EL (cell line): ENCODE measurements at regions not wholly inside any gene's neighbourhood (a gene's known extent, or its start where the extent isn't known, plus 50 kb on each side); places are given as distances from the start of the nearest gene placed in this dataset.

Experiments used
- DNase-seq: peaks from one replicate; pipeline ENCODE4 v3.0.0-alpha.2; 2016

DNA sequence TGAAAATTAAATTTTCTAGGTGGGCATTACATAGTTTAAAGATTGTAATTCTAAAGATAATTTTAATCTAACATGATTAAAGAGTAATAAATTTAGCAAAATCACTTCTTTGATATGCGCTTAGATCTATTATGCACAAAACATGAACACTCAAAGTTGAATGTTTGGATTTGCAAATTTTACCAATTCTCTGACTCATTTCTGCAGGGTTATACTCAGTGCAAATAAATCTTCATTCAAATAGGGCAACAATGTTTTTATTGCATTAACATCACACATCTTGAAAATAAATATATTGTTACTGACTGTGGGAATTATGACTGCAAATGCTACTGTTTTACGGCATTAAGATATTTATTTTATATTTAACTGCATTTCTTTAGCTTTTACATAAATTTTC, 110.7 kb downstream of the OGFRL1 start:
- DNase-seq = no peak

DNA sequence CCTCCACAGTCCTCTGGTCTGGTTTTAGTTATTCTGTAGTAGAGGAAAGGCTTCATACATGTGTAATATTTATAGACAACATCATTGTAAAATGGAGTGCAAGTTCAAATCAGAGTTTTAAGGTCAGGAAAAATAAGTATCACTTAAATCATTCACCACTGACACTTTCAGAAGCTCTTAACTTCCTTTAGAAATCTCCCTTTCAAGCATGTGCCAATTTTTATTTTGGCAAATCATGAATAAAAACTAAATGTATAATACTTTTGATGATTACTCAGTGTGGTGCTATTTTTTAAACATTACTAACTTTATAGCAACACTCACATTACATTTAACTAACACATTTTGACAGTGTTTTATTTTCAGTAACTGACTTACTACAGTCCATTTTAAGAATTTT, 112.2 kb downstream of the OGFRL1 start:
- peak; percentile 44 for DNase-seq

- DNase-seq = peak; percentile 47
These were observed 113.5 kb downstream of the OGFRL1 start for GRCh38 chr6:71402096-71402495.

GRCh38 chr6:71403422-71404134, 115.0 kb downstream of the OGFRL1 start:
- no peak for DNase-seq

GRCh38 chr6:71404145-71404966, 115.7 kb downstream of the OGFRL1 start:
- DNase-seq = peak; percentile 93

DNA sequence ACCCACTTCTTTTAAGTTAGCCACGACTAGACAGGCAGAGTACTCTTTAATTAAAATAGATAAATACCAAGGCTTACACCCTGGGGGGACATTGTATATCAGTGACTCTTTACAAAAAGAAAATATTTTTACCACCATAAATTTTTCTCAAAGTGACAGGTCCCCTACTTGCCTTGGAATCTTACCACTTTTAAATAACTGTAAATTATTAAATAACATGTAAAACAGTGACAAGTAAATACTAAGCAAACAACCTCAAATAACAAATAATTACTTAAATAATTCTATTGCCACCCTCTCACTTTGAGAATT, 116.3 kb downstream of the OGFRL1 start:
- no peak for DNase-seq

GRCh38 chr6:71405416-71405815, 116.8 kb downstream of the OGFRL1 start:
- DNase-seq = no peak

- DNase-seq = peak; percentile 36
These were observed 118.6 kb downstream of the OGFRL1 start for GRCh38 chr6:71406865-71407860.

DNA sequence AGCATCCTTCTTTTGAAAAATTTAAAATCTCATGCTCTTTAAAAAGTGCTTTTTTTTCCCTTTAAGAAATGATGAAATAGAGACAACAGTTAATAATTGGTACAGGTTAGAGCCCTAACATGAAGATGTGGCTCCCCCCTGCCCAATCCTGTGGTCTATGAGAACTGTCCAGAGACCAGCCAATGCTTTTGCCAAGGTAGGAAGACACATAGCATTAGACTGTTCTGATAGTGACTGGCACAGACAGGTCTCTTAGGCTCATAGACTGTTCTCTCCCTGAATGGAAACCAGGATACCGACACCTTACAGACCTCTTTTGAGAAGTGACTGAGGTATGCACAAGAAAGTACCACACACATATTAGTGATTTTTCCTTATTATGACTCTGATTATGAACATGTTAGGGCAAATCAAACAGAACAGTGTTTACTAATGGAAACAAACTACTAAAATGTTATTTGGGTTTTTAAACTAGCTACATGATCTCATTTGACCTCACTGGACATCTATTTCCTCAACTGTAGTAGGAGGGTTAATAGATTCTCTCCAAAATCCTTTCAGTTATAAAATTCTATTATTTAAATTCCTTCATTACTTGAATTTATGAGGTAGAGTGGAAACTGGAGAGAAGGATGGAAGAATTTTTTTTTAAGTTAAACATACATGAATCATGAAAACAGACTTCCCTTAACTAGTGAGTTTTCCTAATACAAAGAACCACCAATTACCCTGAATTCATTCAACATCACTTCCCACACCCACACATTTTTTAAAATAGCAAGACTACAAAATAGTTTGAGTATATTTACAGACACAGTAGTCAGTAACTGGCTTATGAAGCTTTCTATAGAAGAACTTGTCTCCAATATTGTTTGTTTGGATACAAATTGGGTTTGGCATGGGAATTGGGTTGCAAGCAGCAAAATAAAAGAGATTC, 120.4 kb downstream of the OGFRL1 start:
- DNase-seq = no peak

- DNase-seq = no peak
These were observed 121.6 kb downstream of the OGFRL1 start for GRCh38 chr6:71410164-71410566.

- DNase-seq = no peak
These were observed 122.1 kb downstream of the OGFRL1 start for GRCh38 chr6:71410681-71411080.

DNA sequence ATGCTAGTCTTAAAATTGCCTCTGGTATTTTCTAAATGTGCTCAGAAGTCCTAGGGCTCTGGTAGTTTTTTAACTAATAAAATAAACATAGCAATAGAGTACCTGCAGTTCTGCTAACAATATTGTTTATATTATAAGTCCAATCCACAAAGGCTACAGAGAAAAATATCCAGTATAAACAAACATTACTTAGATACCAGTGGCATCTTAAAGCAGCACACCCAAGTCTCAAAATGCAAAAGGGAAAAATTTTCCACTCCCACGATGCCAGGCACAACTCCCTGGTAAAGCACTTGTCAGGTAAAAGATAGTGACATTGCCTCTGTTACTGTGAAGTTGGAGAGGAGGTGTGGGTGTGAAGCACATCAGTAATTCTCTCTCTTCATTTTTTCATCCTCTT, 123.3 kb downstream of the OGFRL1 start:
- DNase-seq = no peak

DNA sequence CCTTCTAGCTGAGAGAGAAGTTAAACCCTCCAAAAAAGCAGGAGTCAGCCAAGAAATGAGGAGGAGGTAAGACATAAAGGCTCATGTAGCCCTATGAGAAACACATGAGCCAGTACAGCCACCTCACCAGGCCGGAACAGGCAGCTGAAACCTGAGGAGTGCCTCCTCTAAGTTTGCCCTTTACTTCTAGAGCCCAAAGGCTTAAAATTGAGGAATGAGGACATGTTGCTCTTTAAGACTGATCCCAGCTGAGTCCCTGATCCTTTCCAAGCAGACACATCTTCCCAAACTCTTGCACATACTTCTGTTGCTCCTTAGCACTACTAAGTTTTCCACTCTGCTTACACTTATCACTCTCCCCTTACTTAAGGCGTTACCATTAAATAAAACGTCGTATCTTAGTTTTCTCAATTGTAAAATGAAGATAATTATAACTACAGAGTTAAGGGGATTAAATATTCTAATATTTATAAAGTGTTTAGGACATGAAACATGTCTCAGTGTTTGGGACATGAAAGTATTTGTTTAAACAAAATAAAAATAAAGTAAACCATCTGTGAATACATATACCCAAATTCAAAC, 124.0 kb downstream of the OGFRL1 start:
- no peak for DNase-seq

DNA sequence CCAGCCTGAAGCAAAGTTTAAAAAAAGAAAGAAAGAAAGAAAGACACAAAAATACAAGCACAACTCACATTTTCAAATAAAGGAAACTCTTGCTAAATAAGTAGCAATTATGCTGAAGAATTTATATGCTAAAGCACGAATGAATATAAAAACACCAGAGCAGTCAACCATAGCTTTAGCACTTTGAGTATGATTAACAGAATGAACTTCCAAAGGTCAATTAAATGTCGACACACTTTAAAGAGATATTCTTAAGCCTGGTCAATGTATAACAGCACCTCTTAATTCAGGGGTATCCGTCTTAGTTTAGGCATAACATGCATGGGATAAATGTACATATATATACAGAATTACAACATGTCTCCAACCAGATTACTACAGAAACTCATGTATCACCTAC, 125.9 kb downstream of the OGFRL1 start:
- DNase-seq = no peak

GRCh38 chr6:71419217-71420094, 130.8 kb downstream of the OGFRL1 start:
- DNase-seq = peak; percentile 15

GRCh38 chr6:71420095-71420692, 131.6 kb downstream of the OGFRL1 start:
- DNase-seq = peak; percentile 55

GRCh38 chr6:71420693-71421328, 132.2 kb downstream of the OGFRL1 start:
- DNase-seq = peak; percentile 97

GRCh38 chr6:71421611-71422010, 133.0 kb downstream of the OGFRL1 start:
- no peak for DNase-seq

DNA sequence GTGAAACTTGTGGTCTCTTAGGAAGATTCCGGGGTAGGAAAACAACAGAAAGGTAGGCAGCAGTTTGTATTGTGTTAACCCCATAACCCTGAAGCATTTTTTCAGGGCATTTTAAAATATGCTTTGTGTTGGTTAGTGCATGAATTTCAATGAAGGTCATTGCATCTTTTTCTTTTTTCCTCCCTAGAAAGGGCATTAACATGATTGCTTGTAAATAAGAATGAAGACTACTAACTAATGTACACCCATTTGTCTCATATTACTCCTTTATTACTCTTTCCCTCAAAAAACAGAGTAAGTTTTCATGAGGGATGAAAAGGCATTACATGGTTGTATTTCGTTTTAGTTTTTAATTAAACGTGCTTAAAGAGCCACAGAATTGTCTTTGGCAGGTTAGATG, 141.4 kb downstream of the OGFRL1 start:
- DNase-seq = no peak

- DNase-seq = no peak
These were observed 144.8 kb downstream of the OGFRL1 start for GRCh38 chr6:71433441-71433840.
